Endothelial cell of umbilical vein (primary cell): ENCODE measurements at regions not wholly inside any gene's neighbourhood (a gene's known extent, or its start where the extent isn't known, plus 50 kb on each side); places are given as distances from the start of the nearest gene placed in this dataset.

Experiments
- CTCF ChIP-seq, 2 donors: IDR thresholded peaks; 1 replicate in 1 of 2; 2 replicates in 1 of 2; pipeline ENCODE4 v1.5.1; 2011; ENCODE audit warnings: low read length in 2 of 2, mild to moderate bottlenecking in 2 of 2, moderate library complexity in 2 of 2, control low read depth in 1 of 2, inconsistent platforms in 1 of 2, low read depth in 1 of 2; ENCODE audit not compliant: insufficient read depth in 1 of 2; ENCODE audit errors: extremely low read depth in 1 of 2
- EZH2 ChIP-seq: IDR thresholded peaks from 2 replicates; pipeline ENCODE4 v1.6.1; 2012; ENCODE audit warnings: borderline replicate concordance, low read depth, mild to moderate bottlenecking, moderate library complexity, low read length, inconsistent platforms; ENCODE audit not compliant: severe bottlenecking
- MYC ChIP-seq: IDR thresholded peaks from one replicate; pipeline ENCODE4 v1.6.1; 2011; ENCODE audit warnings: mild to moderate bottlenecking, low read depth, low read length
- POLR2A ChIP-seq: IDR thresholded peaks from 2 replicates; pipeline ENCODE4 v1.6.1; 2012; ENCODE audit warnings: low read depth, mild to moderate bottlenecking, control low read depth, low read length
- POLR2AphosphoS5 ChIP-seq: IDR thresholded peaks from 2 replicates; pipeline ENCODE4 v1.6.1; 2012; ENCODE audit warnings: low read depth, mild to moderate bottlenecking, control low read depth, low read length, moderate library complexity; ENCODE audit not compliant: insufficient read depth

- no peak for TF ChIP-seq POLR2A
- no peak for TF ChIP-seq CTCF (IDR thresholded peaks at IDR 0.05; ENCODE audit: extremely low read depth in 1 of 2, insufficient read depth in 1 of 2, low read depth in 1 of 2, low read length in 2 of 2)
- no peak for TF ChIP-seq POLR2AphosphoS5
- TF ChIP-seq EZH2, result no peak
- no peak for TF ChIP-seq MYC
These were observed 55.5 kb upstream of the CCDC167 start for GRCh38 chr6:37555040-37555781.
